Medulla oblongata (tissue), 1 donor: ENCODE measurements at regions not wholly inside any gene's neighbourhood (a gene's known extent, or its start where the extent isn't known, plus 50 kb on each side); places are given as distances from the start of the nearest gene placed in this dataset.

ENCODE experiments used
- DNase-seq: peaks from one replicate; pipeline ENCODE4 v3.0.0-alpha.2; 2015; ENCODE audit errors: extremely low spot score

GRCh38 chr6:93083337-93084230 lies 335.8 kb downstream of the EPHA7 start:
- no peak for DNase-seq

- DNase-seq: no peak
These were observed 337.5 kb downstream of the EPHA7 start for GRCh38 chr6:93081901-93082300.

GRCh38 chr6:93079061-93079460 lies 340.3 kb downstream of the EPHA7 start:
- no peak for DNase-seq

GRCh38 chr6:93073811-93074210 lies 345.5 kb downstream of the EPHA7 start:
- no peak for DNase-seq

- DNase-seq: no peak
These were observed 349.5 kb downstream of the EPHA7 start for GRCh38 chr6:93069856-93070255.

GRCh38 chr6:93059911-93060310 lies 359.4 kb downstream of the EPHA7 start:
- DNase-seq: no peak

- DNase-seq: no peak
These were observed 361.8 kb downstream of the EPHA7 start for GRCh38 chr6:93057584-93057983.

- DNase-seq: no peak
These were observed 371.0 kb downstream of the EPHA7 start for GRCh38 chr6:93048381-93048780.

GRCh38 chr6:93047033-93047432 lies 372.3 kb downstream of the EPHA7 start:
- no peak for DNase-seq

- no peak for DNase-seq
These were observed 374.2 kb downstream of the EPHA7 start for GRCh38 chr6:93045156-93045555.

GRCh38 chr6:93040375-93040774 lies 379.0 kb downstream of the EPHA7 start:
- DNase-seq: no peak

- peak; percentile 16 for DNase-seq
These were observed 382.5 kb downstream of the EPHA7 start for GRCh38 chr6:93036835-93037234.

GRCh38 chr6:93035756-93036155 lies 383.6 kb downstream of the EPHA7 start:
- no peak for DNase-seq

GRCh38 chr6:93021235-93021915 lies 398.0 kb downstream of the EPHA7 start:
- DNase-seq: no peak

- no peak for DNase-seq
These were observed 401.7 kb downstream of the EPHA7 start for GRCh38 chr6:93017626-93018025.

GRCh38 chr6:93017213-93017612 lies 402.1 kb downstream of the EPHA7 start:
- DNase-seq: no peak

GRCh38 chr6:93013054-93013453 lies 406.3 kb downstream of the EPHA7 start:
- DNase-seq: no peak

- DNase-seq: no peak
These were observed 411.0 kb downstream of the EPHA7 start for GRCh38 chr6:93008375-93008774.

- no peak for DNase-seq
These were observed 429.7 kb downstream of the EPHA7 start for GRCh38 chr6:92989656-92990055.

GRCh38 chr6:92979281-92979680 lies 440.1 kb downstream of the EPHA7 start:
- no peak for DNase-seq

GRCh38 chr6:92977018-92977417 lies 442.3 kb downstream of the EPHA7 start:
- no peak for DNase-seq

GRCh38 chr6:92967362-92967761 lies 452.0 kb downstream of the EPHA7 start:
- no peak for DNase-seq

- no peak for DNase-seq
These were observed 456.5 kb downstream of the EPHA7 start for GRCh38 chr6:92962846-92963245.
